KMS-11 (cell line): ENCODE measurements at regions not wholly inside any gene's neighbourhood (a gene's known extent, or its start where the extent isn't known, plus 50 kb on each side); places are given as distances from the start of the nearest gene placed in this dataset.

ENCODE experiments used
- H2AFZ ChIP-seq: fragments of 200-600 bp; sonication (generic); 2 replicates; pipeline ENCODE4 v1.6.1; 2016; ENCODE audit warnings: antibody characterized with exemption, mixed run types, low read depth
- H3K27ac ChIP-seq: fragments of 200-600 bp; sonication (generic); 2 replicates; pipeline ENCODE4 v1.6.1; 2016; ENCODE audit warnings: mild to moderate bottlenecking, mixed run types
- H3K27me3 ChIP-seq: fragments of 200-600 bp; sonication (generic); 2 replicates; pipeline ENCODE4 v1.6.1; 2017; ENCODE audit warnings: mild to moderate bottlenecking, low read depth, mixed run types, moderate library complexity; ENCODE audit not compliant: insufficient read depth
- H3K36me3 ChIP-seq: fragments of 200-600 bp; sonication (generic); 2 replicates; pipeline ENCODE4 v1.6.1; 2017; ENCODE audit warnings: mild to moderate bottlenecking, mixed run types; ENCODE audit not compliant: insufficient read depth
- H3K4me1 ChIP-seq: fragments of 200-600 bp; sonication (generic); 2 replicates; pipeline ENCODE4 v1.6.1; 2016; ENCODE audit warnings: mild to moderate bottlenecking, low read depth, mixed run types; ENCODE audit not compliant: poor library complexity, severe bottlenecking
- H3K4me2 ChIP-seq: fragments of 200-600 bp; sonication (generic); 2 replicates; pipeline ENCODE4 v1.7.0; 2016; ENCODE audit warnings: mild to moderate bottlenecking, mixed run types
- H3K4me3 ChIP-seq: fragments of 200-600 bp; sonication (generic); IDR thresholded peaks from 2 replicates; pipeline ENCODE4 v1.6.1; 2017; ENCODE audit warnings: low read depth, low read length, mixed read lengths; ENCODE audit not compliant: insufficient read depth
- H3K79me2 ChIP-seq: fragments of 200-600 bp; sonication (generic); 2 replicates; pipeline ENCODE4 v1.6.1; 2016; ENCODE audit warnings: low read depth, mixed run types; ENCODE audit not compliant: insufficient read depth
- H3K9ac ChIP-seq: fragments of 200-600 bp; sonication (generic); 2 replicates; pipeline ENCODE4 v1.6.1; 2016; ENCODE audit warnings: mild to moderate bottlenecking, mixed run types
- H4K20me1 ChIP-seq: fragments of 200-600 bp; sonication (generic); 2 replicates; pipeline ENCODE4 v1.6.1; 2016; ENCODE audit warnings: mild to moderate bottlenecking, mixed run types; ENCODE audit not compliant: insufficient read depth
- CTCF ChIP-seq: fragments of 200-600 bp; sonication (generic); conservative IDR thresholded peaks from 2 replicates; pipeline ENCODE4 v1.6.1; 2017; ENCODE audit warnings: low read depth, mild to moderate bottlenecking, antibody characterized with exemption, low read length, moderate library complexity, mixed read lengths

GRCh38 chr3:59277816-59278215 lies 228.0 kb upstream of the CFAP20DC start:
- Histone ChIP-seq H3K36me3 (no peaks in the 10 kb centered on the region), H2AFZ (no peak overlapping the region), H3K4me1 (no peaks in the 10 kb centered on the region)

GRCh38 chr3:59277201-59277600 lies 227.4 kb upstream of the CFAP20DC start:
- Histone ChIP-seq H3K36me3 (no peaks in the 10 kb centered on the region), H3K79me2 (no peaks in the 10 kb centered on the region), H3K27ac (no peak overlapping the region), H3K9ac (no peak overlapping the region), H4K20me1 (no peaks in the 10 kb centered on the region), H3K4me1 (no peaks in the 10 kb centered on the region), H3K4me3 (no peak overlapping the region), H3K4me2 (no peak overlapping the region), H3K27me3 (no peaks in the 10 kb centered on the region), H2AFZ (no peak overlapping the region)
- TF ChIP-seq CTCF, result no peak

More at GRCh38 chr3:59277816-59278215, 228.0 kb upstream of the CFAP20DC start:
- no peaks in the 10 kb centered on the region for H4K20me1 ChIP-seq
- no peaks in the 10 kb centered on the region for H3K27me3 ChIP-seq
- H3K4me3 ChIP-seq, result no peak overlapping the region
- no peak overlapping the region for H3K9ac ChIP-seq
- no peak for TF ChIP-seq CTCF
- H3K4me2 ChIP-seq, result no peak overlapping the region
- no peaks in the 10 kb centered on the region for H3K79me2 ChIP-seq
- H3K27ac ChIP-seq, result no peak overlapping the region

GRCh38 chr3:59273976-59274375 lies 224.2 kb upstream of the CFAP20DC start:
- Histone ChIP-seq H3K4me2 (no peak overlapping the region), H3K4me3 (no peak overlapping the region), H3K9ac (no peak overlapping the region), H3K79me2 (no peaks in the 10 kb centered on the region), H4K20me1 (no peaks in the 10 kb centered on the region), H3K36me3 (no peaks in the 10 kb centered on the region), H3K4me1 (no peaks in the 10 kb centered on the region), H2AFZ (no peak overlapping the region), H3K27me3 (no peaks in the 10 kb centered on the region), H3K27ac (no peak overlapping the region)
- TF ChIP-seq CTCF, result no peak

GRCh38 chr3:59271971-59272370 lies 222.1 kb upstream of the CFAP20DC start:
- Histone ChIP-seq H3K27ac (no peak overlapping the region), H3K4me1 (no peaks in the 10 kb centered on the region), H2AFZ (no peak overlapping the region), H3K36me3 (no peaks in the 10 kb centered on the region), H3K9ac (no peak overlapping the region), H3K4me2 (no peak overlapping the region), H3K27me3 (no peaks in the 10 kb centered on the region), H4K20me1 (no peaks in the 10 kb centered on the region), H3K79me2 (no peaks in the 10 kb centered on the region), H3K4me3 (no peak overlapping the region)
- TF ChIP-seq CTCF, result no peak

- TF ChIP-seq CTCF, result no peak
- no peaks in the 10 kb centered on the region for H3K36me3 ChIP-seq
- no peaks in the 10 kb centered on the region for H3K27me3 ChIP-seq
- H2AFZ ChIP-seq, result no peak overlapping the region
- H3K9ac ChIP-seq, result no peak overlapping the region
- H3K79me2 ChIP-seq, result no peaks in the 10 kb centered on the region
- no peak overlapping the region for H3K4me2 ChIP-seq
- H3K4me1 ChIP-seq, result no peaks in the 10 kb centered on the region
- no peak overlapping the region for H3K4me3 ChIP-seq
- no peak overlapping the region for H3K27ac ChIP-seq
- no peaks in the 10 kb centered on the region for H4K20me1 ChIP-seq
Observed at GRCh38 chr3:59270921-59271320, 221.1 kb upstream of the CFAP20DC start.
